HCT116 (cell line): ENCODE measurements at regions not wholly inside any gene's neighbourhood (a gene's known extent, or its start where the extent isn't known, plus 50 kb on each side); places are given as distances from the start of the nearest gene placed in this dataset.

Experiments used
- ATAC-seq: fragments of 200-7000 bp; cut with Tn5 transposase; 2 replicates; pipeline ENCODE4 v1.9.1; 2020; ENCODE audit warnings: mild to moderate bottlenecking, moderate library complexity
- BruUV-seq: library from RNA; stranded (reverse); fragments of 400-500 nt; replicated peaks from 2 replicates; lab custom pipeline; 2021; lab: Mats Ljungman, UMichigan
- CTCF ChIA-PET: fragments of 300-600 bp; sonication (Branson Sonifier 250); formaldehyde crosslinking; loops from one replicate; lab custom pipeline; 2021; ENCODE audit warnings: antibody characterized with exemption; lab: Charles Lee
- POLR2A ChIA-PET: fragments of 300-600, 350-600 bp; sonication (Branson Sonifier 250); formaldehyde crosslinking; loops from one replicate; lab custom pipeline; 2021; ENCODE audit warnings: antibody characterized with exemption; lab: Charles Lee
- RAD21 ChIA-PET, 2 experiments: fragments of 300-600 bp; sonication (Branson Sonifier 250); formaldehyde crosslinking; loops; one replicate each; lab custom pipeline; 2023; ENCODE audit warnings: low total read pairs in 2 of 2; ENCODE audit not compliant: uncharacterized antibody in 2 of 2, unreplicated experiment in 2 of 2, low non-redundant PET in 1 of 2; lab: Charles Lee
- DNase-seq: peaks from one replicate; pipeline ENCODE4 v3.0.0-alpha.2; 2010; ENCODE audit warnings: low read depth, low spot score
- H2AFZ ChIP-seq: fragments of 200-600 bp; shearing (Covaris generic), sonication (generic); 2 replicates; pipeline ENCODE4 v1.6.1; 2017; ENCODE audit warnings: low read depth, mixed run types, mixed read lengths, antibody characterized with exemption, low read length; ENCODE audit not compliant: poor library complexity, severe bottlenecking
- H3K27ac ChIP-seq: 2 replicates; pipeline ENCODE4 v1.5.1; 2012; ENCODE audit warnings: low read depth, low read length
- H3K27me3 ChIP-seq: fragments of 200-600 bp; sonication (generic); 2 replicates; pipeline ENCODE4 v1.6.1; 2016; ENCODE audit warnings: mixed run types, low read length, mixed read lengths; ENCODE audit not compliant: insufficient read depth
- H3K36me3 ChIP-seq, 2 experiments: fragments of 200-500 bp in 1 of 2; fragments of 200-600 bp in 1 of 2; sonication (Bioruptor generic) in 1 of 2; sonication (generic) in 1 of 2; 2 replicates each; pipeline versions ENCODE4 v1.5.1 to v1.6.1; 2014 to 2016; ENCODE audit warnings: low read length in 2 of 2, inconsistent platforms in 1 of 2, mixed read lengths in 1 of 2, mixed run types in 1 of 2; ENCODE audit not compliant: insufficient read depth in 2 of 2, control insufficient read depth in 1 of 2
- H3K4me1 ChIP-seq, 2 experiments: fragments of 200-600 bp in 1 of 2; sonication (generic) in 1 of 2; 2 replicates each; pipeline versions ENCODE4 v1.5.1 to v1.6.1; 2012 to 2017; ENCODE audit warnings: low read length in 2 of 2, inconsistent platforms in 1 of 2, mild to moderate bottlenecking in 1 of 2, mixed read lengths in 1 of 2, mixed run types in 1 of 2, moderate library complexity in 1 of 2; ENCODE audit not compliant: insufficient read depth in 2 of 2, control insufficient read depth in 1 of 2
- H3K4me2 ChIP-seq: fragments of 200-600 bp; sonication (generic); 2 replicates; pipeline ENCODE4 v1.6.1; 2017; ENCODE audit warnings: mixed run types, low read length, mixed read lengths
- H3K4me3 ChIP-seq, 2 experiments: fragments of 200-600 bp in 1 of 2; sonication (generic) in 1 of 2; replicated peaks in 1 of 2; 2 replicates each; pipeline ENCODE4 v1.5.1; 2011 to 2016; ENCODE audit warnings: low read length in 2 of 2, control low read depth in 1 of 2, low read depth in 1 of 2, mild to moderate bottlenecking in 1 of 2, mixed read lengths in 1 of 2, mixed run types in 1 of 2
- H3K79me2 ChIP-seq: fragments of 200-600 bp; sonication (generic); 2 replicates; pipeline ENCODE4 v1.6.1; 2017; ENCODE audit warnings: mild to moderate bottlenecking, mixed run types, low read length, moderate library complexity, mixed read lengths; ENCODE audit not compliant: insufficient read depth
- H3K9ac ChIP-seq: fragments of 200-600 bp; sonication (generic); 2 replicates; pipeline ENCODE4 v1.6.1; 2016; ENCODE audit warnings: low read length, mixed read lengths
- H3K9me2 ChIP-seq: fragments of 200-600 bp; sonication (generic), shearing (Covaris generic); 2 replicates; pipeline ENCODE4 v1.6.1; 2017; ENCODE audit warnings: mixed run types, mild to moderate bottlenecking, moderate library complexity; ENCODE audit not compliant: insufficient read depth
- H3K9me3 ChIP-seq, 2 experiments: fragments of 200-500 bp in 1 of 2; fragments of 200-600 bp in 1 of 2; sonication (Bioruptor generic) in 1 of 2; sonication (generic) in 1 of 2; 2 replicates each; pipeline ENCODE4 v1.6.1; 2014 to 2017; ENCODE audit warnings: low read length in 2 of 2, mixed read lengths in 2 of 2, inconsistent platforms in 1 of 2, low read depth in 1 of 2, mild to moderate bottlenecking in 1 of 2, mixed run types in 1 of 2, moderate library complexity in 1 of 2; ENCODE audit not compliant: control insufficient read depth in 1 of 2, insufficient read depth in 1 of 2
- H4K20me1 ChIP-seq: fragments of 200-600 bp; sonication (generic), shearing (Covaris generic); 2 replicates; pipeline ENCODE4 v1.6.1; 2017; ENCODE audit warnings: mixed run types, mild to moderate bottlenecking, moderate library complexity; ENCODE audit not compliant: insufficient read depth
- EGR1 ChIP-seq: IDR thresholded peaks from 2 replicates; pipeline ENCODE4 v1.6.1; 2012; ENCODE audit warnings: low read depth
- EZH2 ChIP-seq: fragments of 200-600 bp; sonication (generic); IDR thresholded peaks from 2 replicates; pipeline ENCODE4 v1.6.1; 2017; ENCODE audit warnings: antibody characterized with exemption, mixed run types
- SIN3A ChIP-seq: IDR thresholded peaks from 2 replicates; pipeline ENCODE4 v1.6.1; 2012; ENCODE audit warnings: low read depth
- intact Hi-C: fragments of 100-400 bp; cut with micrococcal nuclease; formaldehyde crosslinking; loops from 2 replicates; pipeline ENCODE4 v1.10.0; 2022
- TF ChIP-seq, protein P1 (sequence below): IDR thresholded peaks from 2 replicates; pipeline ENCODE4 v1.6.1; 2012; ENCODE audit warnings: low read depth

DNA sequence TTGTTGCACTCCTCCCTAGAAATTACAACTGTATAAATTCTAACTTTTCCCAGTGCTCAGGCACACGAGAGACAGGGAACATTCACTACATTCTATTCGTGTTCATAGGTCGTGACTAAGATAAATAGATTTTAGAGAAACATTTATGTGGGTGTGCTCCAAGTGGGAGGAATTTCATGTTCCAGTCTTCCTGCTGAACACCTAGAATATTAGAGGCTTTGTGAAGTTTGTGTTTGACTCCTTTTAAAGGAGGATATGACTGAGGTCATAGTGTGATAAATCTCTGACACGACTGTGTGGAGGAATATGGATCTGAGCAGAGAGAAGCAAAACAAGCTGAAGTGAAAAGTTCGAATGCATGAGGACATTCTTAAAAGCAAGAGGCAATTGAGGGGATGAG lies 355.3 kb downstream of the ZSWIM6 start (continued):
- TF ChIP-seq, protein P1, sequence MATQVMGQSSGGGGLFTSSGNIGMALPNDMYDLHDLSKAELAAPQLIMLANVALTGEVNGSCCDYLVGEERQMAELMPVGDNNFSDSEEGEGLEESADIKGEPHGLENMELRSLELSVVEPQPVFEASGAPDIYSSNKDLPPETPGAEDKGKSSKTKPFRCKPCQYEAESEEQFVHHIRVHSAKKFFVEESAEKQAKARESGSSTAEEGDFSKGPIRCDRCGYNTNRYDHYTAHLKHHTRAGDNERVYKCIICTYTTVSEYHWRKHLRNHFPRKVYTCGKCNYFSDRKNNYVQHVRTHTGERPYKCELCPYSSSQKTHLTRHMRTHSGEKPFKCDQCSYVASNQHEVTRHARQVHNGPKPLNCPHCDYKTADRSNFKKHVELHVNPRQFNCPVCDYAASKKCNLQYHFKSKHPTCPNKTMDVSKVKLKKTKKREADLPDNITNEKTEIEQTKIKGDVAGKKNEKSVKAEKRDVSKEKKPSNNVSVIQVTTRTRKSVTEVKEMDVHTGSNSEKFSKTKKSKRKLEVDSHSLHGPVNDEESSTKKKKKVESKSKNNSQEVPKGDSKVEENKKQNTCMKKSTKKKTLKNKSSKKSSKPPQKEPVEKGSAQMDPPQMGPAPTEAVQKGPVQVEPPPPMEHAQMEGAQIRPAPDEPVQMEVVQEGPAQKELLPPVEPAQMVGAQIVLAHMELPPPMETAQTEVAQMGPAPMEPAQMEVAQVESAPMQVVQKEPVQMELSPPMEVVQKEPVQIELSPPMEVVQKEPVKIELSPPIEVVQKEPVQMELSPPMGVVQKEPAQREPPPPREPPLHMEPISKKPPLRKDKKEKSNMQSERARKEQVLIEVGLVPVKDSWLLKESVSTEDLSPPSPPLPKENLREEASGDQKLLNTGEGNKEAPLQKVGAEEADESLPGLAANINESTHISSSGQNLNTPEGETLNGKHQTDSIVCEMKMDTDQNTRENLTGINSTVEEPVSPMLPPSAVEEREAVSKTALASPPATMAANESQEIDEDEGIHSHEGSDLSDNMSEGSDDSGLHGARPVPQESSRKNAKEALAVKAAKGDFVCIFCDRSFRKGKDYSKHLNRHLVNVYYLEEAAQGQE, result no peak
- TF ChIP-seq SIN3A (no peak), EZH2 (no peak)

- H3K27ac ChIP-seq, result no peak overlapping the region
- no peak overlapping the region for H3K9ac ChIP-seq
- no peaks in the 10 kb centered on the region for H3K9me3 ChIP-seq
- H3K36me3 ChIP-seq, result no peaks in the 10 kb centered on the region
- H3K27me3 ChIP-seq, result peaks cover 30% of the 10 kb centered on the region
- no TSS peak for BruUV-seq
- TF ChIP-seq EGR1, result no peak
- no peaks in the 10 kb centered on the region for H3K4me1 ChIP-seq
- intact Hi-C loops, result no loop called here
- H3K9me2 ChIP-seq, result no peaks in the 10 kb centered on the region
- H3K4me3 ChIP-seq, result no peak overlapping the region
- RAD21 ChIA-PET, result no interaction called here
- no peaks in the 10 kb centered on the region for H3K79me2 ChIP-seq
- no peak overlapping the region for H2AFZ ChIP-seq
- DNase-seq (no peak), ATAC-seq (no peak)
- H4K20me1 ChIP-seq, result no peaks in the 10 kb centered on the region
- H3K4me2 ChIP-seq, result no peak overlapping the region
- POLR2A ChIA-PET, result no interaction called here
- CTCF ChIA-PET, result no interaction called here
These were observed 357.2 kb downstream of the ZSWIM6 start for GRCh38 chr5:61689153-61689846.
